PC-3 (cell line): ENCODE measurements at regions not wholly inside any gene's neighbourhood (a gene's known extent, or its start where the extent isn't known, plus 50 kb on each side); places are given as distances from the start of the nearest gene placed in this dataset.
A peak's percentile ranks its signal among the peaks of the same experiment; 100 is the strongest.

Experiments used
- ATAC-seq: fragments of 200-7000 bp; cut with Tn5 transposase; 2 replicates; pipeline ENCODE4 v1.9.1; 2020; ENCODE audit warnings: mild to moderate bottlenecking, moderate library complexity
- BruUV-seq: library from RNA; stranded (reverse); fragments of 400-500 nt; replicated peaks from 2 replicates; lab custom pipeline; 2021; lab: Mats Ljungman, UMichigan
- CTCF ChIA-PET: fragments of 300-600 bp; sonication (Branson Sonifier 250); formaldehyde crosslinking; loops from one replicate; lab custom pipeline; 2022; ENCODE audit warnings: antibody characterized with exemption; lab: Charles Lee
- POLR2A ChIA-PET: fragments of 300-600 bp; sonication (Branson Sonifier 250); formaldehyde crosslinking; loops from one replicate; lab custom pipeline; 2022; ENCODE audit warnings: antibody characterized with exemption; ENCODE audit not compliant: unreplicated experiment; lab: Charles Lee
- DNase-seq: peaks from one replicate; pipeline ENCODE4 v3.0.0-alpha.2; 2015
- H2AFZ ChIP-seq: fragments of 300-600 bp; sonication (generic); 2 replicates; pipeline ENCODE4 v1.6.0; 2016; ENCODE audit warnings: antibody characterized with exemption, low read length
- H3F3A ChIP-seq: fragments of 300-600 bp; sonication (generic); one replicate; pipeline ENCODE4 v1.6.0; 2017; ENCODE audit warnings: antibody characterized with exemption, low read length, control low read depth, mild to moderate bottlenecking; ENCODE audit not compliant: unreplicated experiment
- H3K27ac ChIP-seq: fragments of 300-600 bp; sonication (generic); 2 replicates; pipeline ENCODE4 v1.5.1; 2016; ENCODE audit warnings: mild to moderate bottlenecking, low read length
- H3K27me3 ChIP-seq: fragments of 300-600 bp; sonication (generic); 2 replicates; pipeline ENCODE4 v1.6.1; 2016; ENCODE audit warnings: low read length, mixed read lengths
- H3K36me3 ChIP-seq: fragments of 300-600 bp; sonication (generic); 2 replicates; pipeline ENCODE4 v1.6.1; 2016; ENCODE audit warnings: low read depth, mixed run types, low read length, mixed read lengths
- H3K4me1 ChIP-seq: fragments of 300-600 bp; sonication (generic); 2 replicates; pipeline ENCODE4 v1.5.1; 2016; ENCODE audit warnings: low read length; ENCODE audit not compliant: insufficient read depth
- H3K4me2 ChIP-seq: fragments of 300-600 bp; sonication (generic); 2 replicates; pipeline ENCODE4 v1.6.0; 2016; ENCODE audit warnings: low read length
- H3K4me3 ChIP-seq: fragments of 300-600 bp; sonication (generic); 2 replicates; pipeline ENCODE4 v1.5.1; 2016; ENCODE audit warnings: mild to moderate bottlenecking, low read length, mixed read lengths
- H3K79me2 ChIP-seq: fragments of 300-600 bp; sonication (generic); 2 replicates; pipeline ENCODE4 v1.6.1; 2017; ENCODE audit warnings: low read length, mixed read lengths
- H3K9ac ChIP-seq: fragments of 300-600 bp; sonication (generic); 2 replicates; pipeline ENCODE4 v1.6.0; 2016; ENCODE audit warnings: mild to moderate bottlenecking, low read length
- H3K9me2 ChIP-seq: fragments of 300-600 bp; sonication (generic); replicated peaks from 2 replicates; pipeline ENCODE4 v1.6.1; 2016; ENCODE audit warnings: mixed run types, low read length, mixed read lengths
- H3K9me3 ChIP-seq: fragments of 300-600 bp; sonication (generic); 2 replicates; pipeline ENCODE4 v1.6.1; 2016; ENCODE audit warnings: low read length, mixed read lengths
- H4K20me1 ChIP-seq: fragments of 300-600 bp; sonication (generic); 2 replicates; pipeline ENCODE4 v1.6.1; 2016; ENCODE audit warnings: low read length, mixed read lengths
- EZH2 ChIP-seq: fragments of 300-600 bp; sonication (generic); IDR thresholded peaks from one replicate; pipeline ENCODE4 v1.6.1; 2017; ENCODE audit warnings: antibody characterized with exemption, mild to moderate bottlenecking, low read length; ENCODE audit not compliant: unreplicated experiment
- EZH2phosphoT487 ChIP-seq: fragments of 300-600 bp; sonication (generic); IDR thresholded peaks from 2 replicates; pipeline ENCODE4 v1.6.1; 2018; ENCODE audit warnings: mild to moderate bottlenecking, antibody characterized with exemption, low read length, borderline replicate concordance
- intact Hi-C: fragments of 100-400 bp; cut with micrococcal nuclease; formaldehyde crosslinking; loops from 2 replicates; pipeline ENCODE4 v1.9.0; 2023
- TF ChIP-seq, protein P1 (sequence below): fragments of 300-600 bp; sonication (generic); conservative IDR thresholded peaks from 2 replicates; pipeline ENCODE4 v1.5.1; 2017; ENCODE audit warnings: antibody characterized with exemption, low read depth, mild to moderate bottlenecking, low read length

DNA sequence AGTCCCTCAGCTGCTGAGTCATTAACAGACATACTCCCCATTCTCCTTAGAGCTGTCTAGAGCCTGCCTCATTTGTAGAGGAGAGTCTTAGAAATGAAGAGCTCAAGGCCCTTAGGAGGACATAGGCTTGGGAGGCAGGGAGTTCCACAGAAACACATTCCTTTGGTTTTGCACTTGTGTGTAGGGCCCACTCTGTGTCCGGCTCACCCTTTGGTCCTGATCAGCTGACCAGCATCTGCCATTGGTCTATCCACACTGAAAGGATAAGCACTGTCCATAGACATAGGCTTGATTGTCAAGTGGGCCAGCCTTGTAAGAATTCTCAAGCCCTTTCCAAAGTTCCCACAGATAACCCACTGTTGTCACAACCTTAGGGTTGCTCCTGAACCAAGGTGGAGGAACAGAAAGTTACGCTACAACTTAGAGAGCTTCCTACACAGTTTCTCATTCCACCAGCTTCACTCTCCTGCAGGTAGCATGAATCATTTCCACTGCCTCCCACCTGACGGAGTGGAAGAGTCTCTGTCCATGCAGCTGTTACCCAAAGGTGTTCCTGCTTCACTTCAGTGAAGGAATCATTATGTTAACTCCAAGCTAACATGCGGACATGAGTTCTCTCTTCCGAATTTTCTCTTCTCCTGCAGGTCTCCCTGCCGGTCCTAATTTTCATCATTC, 96.1 kb downstream of the TNFSF18 start:
- Histone ChIP-seq H3K9me3 (no peaks in the 10 kb centered on the region), H3K36me3 (no peaks in the 10 kb centered on the region), H4K20me1 (no peaks in the 10 kb centered on the region), H3K27me3 (no peaks in the 10 kb centered on the region), H3F3A (no peaks in the 10 kb centered on the region), H2AFZ (no peak overlapping the region), H3K9me2 (no peaks in the 10 kb centered on the region), H3K4me3 (no peak overlapping the region), H3K4me1 (peaks cover 11% of the 10 kb centered on the region), H3K27ac (no peak overlapping the region), H3K4me2 (no peak overlapping the region), H3K9ac (no peak overlapping the region), H3K79me2 (no peaks in the 10 kb centered on the region)
- BruUV-seq: no TSS peak
- ATAC-seq (no peak), DNase-seq (no peak)
- ChIA-PET CTCF (no interaction called here), POLR2A (no interaction called here)
- TF ChIP-seq, protein P1, sequence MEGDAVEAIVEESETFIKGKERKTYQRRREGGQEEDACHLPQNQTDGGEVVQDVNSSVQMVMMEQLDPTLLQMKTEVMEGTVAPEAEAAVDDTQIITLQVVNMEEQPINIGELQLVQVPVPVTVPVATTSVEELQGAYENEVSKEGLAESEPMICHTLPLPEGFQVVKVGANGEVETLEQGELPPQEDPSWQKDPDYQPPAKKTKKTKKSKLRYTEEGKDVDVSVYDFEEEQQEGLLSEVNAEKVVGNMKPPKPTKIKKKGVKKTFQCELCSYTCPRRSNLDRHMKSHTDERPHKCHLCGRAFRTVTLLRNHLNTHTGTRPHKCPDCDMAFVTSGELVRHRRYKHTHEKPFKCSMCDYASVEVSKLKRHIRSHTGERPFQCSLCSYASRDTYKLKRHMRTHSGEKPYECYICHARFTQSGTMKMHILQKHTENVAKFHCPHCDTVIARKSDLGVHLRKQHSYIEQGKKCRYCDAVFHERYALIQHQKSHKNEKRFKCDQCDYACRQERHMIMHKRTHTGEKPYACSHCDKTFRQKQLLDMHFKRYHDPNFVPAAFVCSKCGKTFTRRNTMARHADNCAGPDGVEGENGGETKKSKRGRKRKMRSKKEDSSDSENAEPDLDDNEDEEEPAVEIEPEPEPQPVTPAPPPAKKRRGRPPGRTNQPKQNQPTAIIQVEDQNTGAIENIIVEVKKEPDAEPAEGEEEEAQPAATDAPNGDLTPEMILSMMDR: no peak
- no peak for TF ChIP-seq EZH2
- no peak for TF ChIP-seq EZH2phosphoT487
- intact Hi-C loops: no loop called here

DNA sequence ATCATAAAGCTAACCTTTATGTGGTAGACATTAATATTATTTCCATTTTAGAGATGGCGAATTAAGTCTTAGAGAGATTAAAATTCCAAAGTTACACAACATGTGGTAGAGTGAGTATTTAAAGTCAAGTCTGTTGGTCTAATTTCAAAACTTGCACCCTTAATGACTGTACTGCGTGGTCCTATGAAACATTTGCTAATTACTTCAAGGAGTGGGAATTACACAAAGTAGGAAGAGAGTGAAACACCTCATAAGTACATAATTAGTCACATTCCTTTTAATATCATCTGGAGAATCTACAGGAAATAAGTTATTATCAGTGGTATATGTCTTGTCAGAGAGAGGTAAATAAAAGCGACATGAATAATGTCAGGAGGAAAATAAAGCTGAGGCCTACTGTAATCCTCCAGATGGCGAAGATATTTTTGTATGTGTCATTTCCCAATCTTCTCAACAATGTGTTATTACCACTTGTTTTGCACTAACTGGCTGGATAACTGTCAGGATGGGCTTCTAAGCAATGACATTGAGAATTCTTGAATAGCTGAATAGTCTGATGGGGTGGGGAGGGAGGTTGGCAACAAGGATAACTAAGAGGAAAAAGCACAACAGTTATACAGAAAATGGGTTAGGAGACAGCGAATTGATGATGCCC, 95.5 kb downstream of the TNFSF18 start:
- Histone ChIP-seq H3K4me1 (peaks cover 12% of the 10 kb centered on the region), H3K27me3 (no peaks in the 10 kb centered on the region), H3K4me3 (no peak overlapping the region), H3K9me3 (no peaks in the 10 kb centered on the region), H3K79me2 (no peaks in the 10 kb centered on the region), H3K9ac (no peak overlapping the region), H4K20me1 (no peaks in the 10 kb centered on the region), H3K27ac (no peak overlapping the region), H3F3A (no peaks in the 10 kb centered on the region), H2AFZ (no peak overlapping the region), H3K36me3 (no peaks in the 10 kb centered on the region), H3K4me2 (no peak overlapping the region), H3K9me2 (no peaks in the 10 kb centered on the region)
- TF ChIP-seq EZH2: no peak
- no peak for TF ChIP-seq EZH2phosphoT487
- TF ChIP-seq, protein P1: no peak
- intact Hi-C loops: no loop called here
- DNase-seq: peak; percentile 61
- ChIA-PET POLR2A (no interaction called here), CTCF (no interaction called here)
- peak; percentile 38; the same call in 1 of the 2 replicates for ATAC-seq
- BruUV-seq: no TSS peak

DNA sequence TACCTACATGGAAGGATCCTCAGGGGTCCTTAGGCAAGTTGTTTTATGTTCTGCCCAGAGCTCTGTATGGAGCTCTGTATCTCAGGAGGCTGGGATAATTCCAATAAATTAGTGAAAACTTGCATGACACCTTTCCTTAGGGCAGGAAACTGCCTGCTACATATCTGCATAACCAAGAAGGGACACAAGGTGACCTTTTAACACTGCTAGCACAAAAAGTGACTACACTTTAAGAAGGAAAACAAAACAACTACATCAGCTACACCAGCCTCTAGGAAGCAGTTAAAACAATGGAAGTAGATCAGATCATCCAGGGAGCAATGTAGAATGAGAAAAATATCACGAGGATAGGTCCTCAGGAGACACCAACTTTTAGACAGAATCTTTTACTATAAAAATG, 93.9 kb downstream of the TNFSF18 start:
- CTCF ChIA-PET: interaction anchor here (0.6 kb wide), 1 partner anchor 450 kb away, joined by 10 read pairs; no protein-coding TSS in a partner anchor
- Histone ChIP-seq H3K27me3 (no peaks in the 10 kb centered on the region), H3K9me2 (no peaks in the 10 kb centered on the region), H3K36me3 (no peaks in the 10 kb centered on the region), H3K4me1 (peaks cover 12% of the 10 kb centered on the region), H3K4me3 (no peak overlapping the region), H3K9ac (no peak overlapping the region), H3K4me2 (no peak overlapping the region), H3K79me2 (no peaks in the 10 kb centered on the region), H3F3A (no peaks in the 10 kb centered on the region), H4K20me1 (no peaks in the 10 kb centered on the region), H3K27ac (no peak overlapping the region), H2AFZ (no peak overlapping the region), H3K9me3 (no peaks in the 10 kb centered on the region)
- intact Hi-C loops: no loop called here
- no peak for ATAC-seq
- POLR2A ChIA-PET: no interaction called here
- BruUV-seq: no TSS peak
- TF ChIP-seq EZH2phosphoT487 (no peak), EZH2 (no peak)
- TF ChIP-seq, protein P1: no peak
- no peak for DNase-seq
